GM23338 (cell line): ENCODE measurements at regions not wholly inside any gene's neighbourhood (a gene's known extent, or its start where the extent isn't known, plus 50 kb on each side); places are given as distances from the start of the nearest gene placed in this dataset.
A peak's percentile ranks its signal among the peaks of the same experiment; 100 is the strongest.

ENCODE experiments used
- ATAC-seq: fragments of 200-7000 bp; cut with Tn5 transposase; 3 replicates; pipeline ENCODE4 v1.9.1; 2020
- DNase-seq: peaks from one replicate; pipeline ENCODE4 v3.0.0-alpha.2; 2015; ENCODE audit warnings: low spot score
- H2AFZ ChIP-seq: fragments of 200-600 bp; sonication (generic); 2 replicates; pipeline ENCODE4 v1.8.0; 2016; ENCODE audit warnings: antibody characterized with exemption, mild to moderate bottlenecking, moderate library complexity
- H3F3A ChIP-seq: fragments of 200-600 bp; sonication (generic); replicated peaks from 2 replicates; pipeline ENCODE4 v1.8.0; 2017; ENCODE audit warnings: antibody characterized with exemption, mixed run types, low read depth
- H3K27ac ChIP-seq: fragments of 200-600 bp; sonication (generic); 2 replicates; pipeline ENCODE4 v1.6.1; 2016; ENCODE audit warnings: low read depth
- H3K27me3 ChIP-seq: fragments of 200-600 bp; sonication (generic); 2 replicates; pipeline ENCODE4 v1.8.0; 2016; ENCODE audit warnings: mild to moderate bottlenecking, mixed run types, moderate library complexity; ENCODE audit not compliant: insufficient read depth
- H3K36me3 ChIP-seq: fragments of 200-600 bp; sonication (generic); 2 replicates; pipeline ENCODE4 v1.8.0; 2016; ENCODE audit warnings: mild to moderate bottlenecking; ENCODE audit not compliant: insufficient read depth
- H3K4me1 ChIP-seq: fragments of 200-600 bp; sonication (generic); 2 replicates; pipeline ENCODE4 v1.8.0; 2016; ENCODE audit warnings: mild to moderate bottlenecking, moderate library complexity; ENCODE audit not compliant: insufficient read depth
- H3K4me2 ChIP-seq: fragments of 200-600 bp; sonication (generic); 2 replicates; pipeline ENCODE4 v1.7.1; 2017; ENCODE audit warnings: mixed run types
- H3K4me3 ChIP-seq: fragments of 200-600 bp; sonication (generic); 2 replicates; pipeline ENCODE4 v1.6.1; 2016; ENCODE audit warnings: mixed run types
- H3K79me2 ChIP-seq: fragments of 200-600 bp; sonication (generic); replicated peaks from 2 replicates; pipeline ENCODE4 v1.8.0; 2017; ENCODE audit warnings: mild to moderate bottlenecking; ENCODE audit not compliant: insufficient read depth
- H3K9me2 ChIP-seq: fragments of 200-600 bp; sonication (generic); 2 replicates; pipeline ENCODE4 v1.8.0; 2017; ENCODE audit not compliant: insufficient read depth
- H4K20me1 ChIP-seq: fragments of 200-600 bp; sonication (generic); replicated peaks from 2 replicates; pipeline ENCODE4 v1.8.0; 2017; ENCODE audit warnings: mild to moderate bottlenecking; ENCODE audit not compliant: insufficient read depth
- H3K27ac Mint-ChIP-seq: 2 replicates; pipeline ENCODE4 v1.8.0; 2020; ENCODE audit warnings: inconsistent platforms, mild to moderate bottlenecking, moderate library complexity, mixed read lengths
- H3K27me3 Mint-ChIP-seq: 3 replicates; pipeline ENCODE4 v1.8.0; 2022; ENCODE audit warnings: low read depth, mild to moderate bottlenecking, moderate library complexity, mixed read lengths, inconsistent platforms; ENCODE audit not compliant: insufficient read depth, poor library complexity
- H3K36me3 Mint-ChIP-seq: 3 replicates; pipeline ENCODE4 v1.8.0; 2021; ENCODE audit warnings: low read depth, mild to moderate bottlenecking, inconsistent platforms, moderate library complexity, mixed read lengths
- H3K4me1 Mint-ChIP-seq: 3 replicates; pipeline ENCODE4 v1.8.0; 2020; ENCODE audit warnings: mild to moderate bottlenecking, inconsistent platforms, mixed read lengths
- H3K4me3 Mint-ChIP-seq: 3 replicates; pipeline ENCODE4 v1.8.0; 2021; ENCODE audit warnings: moderate library complexity, mild to moderate bottlenecking, inconsistent platforms, mixed read lengths
- H3K9me3 Mint-ChIP-seq: 3 replicates; pipeline ENCODE4 v1.8.0; 2020; ENCODE audit warnings: moderate library complexity, mild to moderate bottlenecking, inconsistent platforms, mixed read lengths
- ETS1 ChIP-seq: IDR thresholded peaks from 2 replicates; pipeline ENCODE4 v1.6.1; 2016; ENCODE audit warnings: antibody characterized with exemption
- EZH2phosphoT487 ChIP-seq: fragments of 200-600 bp; sonication (generic); IDR thresholded peaks from one replicate; pipeline ENCODE4 v1.8.1; 2018; ENCODE audit warnings: antibody characterized with exemption; ENCODE audit not compliant: unreplicated experiment
- NANOG ChIP-seq: IDR thresholded peaks from 2 replicates; pipeline ENCODE4 v1.6.1; 2016; ENCODE audit warnings: antibody characterized with exemption, borderline replicate concordance
- POLR2AphosphoS5 ChIP-seq: IDR thresholded peaks from 2 replicates; pipeline ENCODE4 v1.6.1; 2016; ENCODE audit warnings: antibody characterized with exemption, low read depth
- STAT1 ChIP-seq: IDR thresholded peaks from one replicate; pipeline ENCODE4 v1.6.1; 2016; ENCODE audit warnings: antibody characterized with exemption; ENCODE audit not compliant: unreplicated experiment
- ZNF114 ChIP-seq: fragments of 250-450 bp; sonication (Bioruptor Pico); IDR thresholded peaks from 2 replicates; pipeline ENCODE4 v1.5.0; 2020; ENCODE audit warnings: mild to moderate bottlenecking, moderate library complexity
- TF ChIP-seq, protein P1 (sequence below): IDR thresholded peaks from one replicate; pipeline ENCODE4 v1.6.1; 2018; ENCODE audit warnings: antibody characterized with exemption; ENCODE audit not compliant: unreplicated experiment

DNA sequence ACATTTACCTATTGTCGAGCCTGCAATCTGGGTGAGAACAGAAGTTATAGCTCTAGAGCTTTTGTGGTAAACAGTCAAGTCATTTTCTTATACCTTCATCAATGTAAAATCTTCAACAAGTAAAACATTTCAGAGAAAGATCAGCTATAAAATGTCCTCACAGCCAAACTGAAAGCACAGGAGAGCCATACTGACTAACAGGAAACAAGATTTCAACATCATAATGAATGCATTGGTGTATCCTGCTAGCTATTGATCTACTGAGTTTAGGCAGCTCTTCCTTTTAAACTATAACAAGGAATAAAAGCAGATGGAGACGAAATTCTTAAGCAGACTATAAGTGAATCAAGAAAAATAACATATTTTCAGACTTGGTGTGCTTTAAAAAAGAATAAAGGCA is 1522.9 kb upstream of the WWC1 start:
- H4K20me1 ChIP-seq = no peaks in the 10 kb centered on the region; the same call in 1 of the 2 replicates
- DNase-seq (no peak), ATAC-seq (no peak)
- no peaks in the 10 kb centered on the region for H3F3A ChIP-seq
- no peak overlapping the region; the same call in 1 of the 2 replicates for H3K27ac ChIP-seq
- H3K79me2 ChIP-seq = no peaks in the 10 kb centered on the region
- Mint-ChIP-seq H3K9me3 (peaks cover 18% of the 10 kb centered on the region), H3K27me3 (no peaks in the 10 kb centered on the region), H3K4me3 (no peak overlapping the region), H3K27ac (no peak overlapping the region), H3K36me3 (peaks cover 20% of the 10 kb centered on the region; the same call in 2 of the 3 replicates), H3K4me1 (peaks cover 20% of the 10 kb centered on the region; the same call in 2 of the 3 replicates)
- H3K36me3 ChIP-seq = no peaks in the 10 kb centered on the region
- no peaks in the 10 kb centered on the region for H3K27me3 ChIP-seq
- no peak overlapping the region for H3K4me3 ChIP-seq
- H2AFZ ChIP-seq = peak overlapping the region; percentile 75; the same call in 1 of the 2 replicates
- no peak for TF ChIP-seq POLR2AphosphoS5
- no peak for TF ChIP-seq EZH2phosphoT487
- no peak for TF ChIP-seq ETS1
- TF ChIP-seq, protein P1, sequence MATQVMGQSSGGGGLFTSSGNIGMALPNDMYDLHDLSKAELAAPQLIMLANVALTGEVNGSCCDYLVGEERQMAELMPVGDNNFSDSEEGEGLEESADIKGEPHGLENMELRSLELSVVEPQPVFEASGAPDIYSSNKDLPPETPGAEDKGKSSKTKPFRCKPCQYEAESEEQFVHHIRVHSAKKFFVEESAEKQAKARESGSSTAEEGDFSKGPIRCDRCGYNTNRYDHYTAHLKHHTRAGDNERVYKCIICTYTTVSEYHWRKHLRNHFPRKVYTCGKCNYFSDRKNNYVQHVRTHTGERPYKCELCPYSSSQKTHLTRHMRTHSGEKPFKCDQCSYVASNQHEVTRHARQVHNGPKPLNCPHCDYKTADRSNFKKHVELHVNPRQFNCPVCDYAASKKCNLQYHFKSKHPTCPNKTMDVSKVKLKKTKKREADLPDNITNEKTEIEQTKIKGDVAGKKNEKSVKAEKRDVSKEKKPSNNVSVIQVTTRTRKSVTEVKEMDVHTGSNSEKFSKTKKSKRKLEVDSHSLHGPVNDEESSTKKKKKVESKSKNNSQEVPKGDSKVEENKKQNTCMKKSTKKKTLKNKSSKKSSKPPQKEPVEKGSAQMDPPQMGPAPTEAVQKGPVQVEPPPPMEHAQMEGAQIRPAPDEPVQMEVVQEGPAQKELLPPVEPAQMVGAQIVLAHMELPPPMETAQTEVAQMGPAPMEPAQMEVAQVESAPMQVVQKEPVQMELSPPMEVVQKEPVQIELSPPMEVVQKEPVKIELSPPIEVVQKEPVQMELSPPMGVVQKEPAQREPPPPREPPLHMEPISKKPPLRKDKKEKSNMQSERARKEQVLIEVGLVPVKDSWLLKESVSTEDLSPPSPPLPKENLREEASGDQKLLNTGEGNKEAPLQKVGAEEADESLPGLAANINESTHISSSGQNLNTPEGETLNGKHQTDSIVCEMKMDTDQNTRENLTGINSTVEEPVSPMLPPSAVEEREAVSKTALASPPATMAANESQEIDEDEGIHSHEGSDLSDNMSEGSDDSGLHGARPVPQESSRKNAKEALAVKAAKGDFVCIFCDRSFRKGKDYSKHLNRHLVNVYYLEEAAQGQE = no peak
- no peak for TF ChIP-seq ZNF114 (CRISPR knock-in tag)
- no peaks in the 10 kb centered on the region for H3K9me2 ChIP-seq
- no peak overlapping the region for H3K4me2 ChIP-seq
- peaks cover 6% of the 10 kb centered on the region; the same call in 1 of the 2 replicates for H3K4me1 ChIP-seq

DNA sequence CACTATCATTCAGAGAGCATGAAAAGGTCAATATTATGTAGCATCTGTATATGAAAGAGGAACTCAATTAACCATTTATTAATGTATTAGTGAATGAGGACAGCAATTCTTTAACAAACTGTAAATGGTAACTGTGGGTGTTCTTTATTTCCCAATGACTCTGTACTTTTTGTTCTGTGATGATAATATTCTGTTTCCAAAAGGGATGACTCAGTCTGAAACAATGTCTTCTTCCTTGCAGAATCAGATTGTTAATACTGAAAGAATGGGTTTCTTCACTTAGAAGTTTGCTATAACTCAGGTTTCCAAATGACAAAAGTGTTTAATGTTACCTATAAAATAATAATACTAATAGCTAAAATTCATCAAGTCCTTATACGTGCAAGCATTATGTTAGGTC is 1518.7 kb upstream of the WWC1 start:
- H3K27ac Mint-ChIP-seq = no peak overlapping the region
- no peaks in the 10 kb centered on the region for H3K27me3 ChIP-seq
- H3K79me2 ChIP-seq = no peaks in the 10 kb centered on the region
- DNase-seq (no peak), ATAC-seq (no peak)
- no peaks in the 10 kb centered on the region; the same call in 1 of the 2 replicates for H4K20me1 ChIP-seq
- H3K9me3 Mint-ChIP-seq = peaks cover 18% of the 10 kb centered on the region
- peak overlapping the region; percentile 35; the same call in 1 of the 2 replicates for H3K4me2 ChIP-seq
- no peaks in the 10 kb centered on the region for H3K9me2 ChIP-seq
- H2AFZ ChIP-seq = no peak overlapping the region
- H3K27me3 Mint-ChIP-seq = no peaks in the 10 kb centered on the region
- peaks cover 6% of the 10 kb centered on the region; the same call in 1 of the 2 replicates for H3K4me1 ChIP-seq
- H3K4me1 Mint-ChIP-seq = peaks cover 20% of the 10 kb centered on the region; the same call in 2 of the 3 replicates
- H3K27ac ChIP-seq = no peak overlapping the region
- H3F3A ChIP-seq = no peaks in the 10 kb centered on the region
- no peak overlapping the region for H3K4me3 ChIP-seq
- no peaks in the 10 kb centered on the region for H3K36me3 ChIP-seq
- peaks cover 20% of the 10 kb centered on the region; the same call in 2 of the 3 replicates for H3K36me3 Mint-ChIP-seq
- no peak overlapping the region for H3K4me3 Mint-ChIP-seq
- TF ChIP-seq STAT1 = no peak
- no peak for TF ChIP-seq POLR2AphosphoS5
- TF ChIP-seq ETS1 = no peak
- TF ChIP-seq, protein P1 = no peak
- TF ChIP-seq NANOG = no peak
- no peak for TF ChIP-seq ZNF114 (CRISPR knock-in tag)
